Tibial artery (tissue), 4 donors: ENCODE measurements at regions not wholly inside any gene's neighbourhood (a gene's known extent, or its start where the extent isn't known, plus 50 kb on each side); places are given as distances from the start of the nearest gene placed in this dataset.

Experiments
- DNase-seq, 2 donors: peaks; one replicate each; pipeline ENCODE4 v3.0.0-alpha.2; 2019
- H3K27ac ChIP-seq, 2 donors: fragments of 200-600 bp; sonication (generic) in 1 of 2; 1 replicate in 1 of 2; 2 replicates in 1 of 2; pipeline ENCODE4 v1.5.1; 2018 to 2019; ENCODE audit warnings: mild to moderate bottlenecking in 1 of 2
- H3K27me3 ChIP-seq, 2 donors: fragments of 200-600 bp; sonication (generic) in 1 of 2; one replicate each; pipeline versions ENCODE4 v1.5.1 to v1.6.0; 2016 to 2019
- H3K36me3 ChIP-seq, 3 donors: fragments of 200-600 bp; sonication (generic) in 2 of 3; one replicate each; pipeline ENCODE4 v1.5.1; 2016 to 2019; ENCODE audit warnings: mild to moderate bottlenecking in 2 of 3
- H3K4me1 ChIP-seq, 4 donors: fragments of 200-600 bp; sonication (generic) in 2 of 4; 1 replicate in 3 of 4; 2 replicates in 1 of 4; pipeline ENCODE4 v1.5.1; 2016 to 2019
- H3K4me3 ChIP-seq, 2 donors: fragments of 200-600 bp; sonication (generic) in 1 of 2; 1 replicate in 1 of 2; 2 replicates in 1 of 2; pipeline ENCODE4 v1.5.1; 2018 to 2019; ENCODE audit warnings: mild to moderate bottlenecking in 2 of 2
- H3K9me3 ChIP-seq, 3 donors: fragments of 200-600 bp; sonication (generic) in 1 of 3; one replicate each; pipeline ENCODE4 v1.5.1; 2016 to 2019
- intact Hi-C: fragments of 100-400 bp; cut with DNase I; formaldehyde crosslinking; loops from one replicate; pipeline ENCODE4 v1.15.0; 2023; ENCODE audit warnings: low total_unique reads
- TF ChIP-seq, protein P1 (sequence below), 2 experiments: fragments of 200-600 bp in 1 of 2; fragments of 450-650 bp in 1 of 2; IDR thresholded peaks; one replicate each; pipeline ENCODE4 v1.5.1; 2017 to 2019; ENCODE audit warnings: antibody characterized with exemption in 2 of 2, mild to moderate bottlenecking in 1 of 2, moderate library complexity in 1 of 2

DNA sequence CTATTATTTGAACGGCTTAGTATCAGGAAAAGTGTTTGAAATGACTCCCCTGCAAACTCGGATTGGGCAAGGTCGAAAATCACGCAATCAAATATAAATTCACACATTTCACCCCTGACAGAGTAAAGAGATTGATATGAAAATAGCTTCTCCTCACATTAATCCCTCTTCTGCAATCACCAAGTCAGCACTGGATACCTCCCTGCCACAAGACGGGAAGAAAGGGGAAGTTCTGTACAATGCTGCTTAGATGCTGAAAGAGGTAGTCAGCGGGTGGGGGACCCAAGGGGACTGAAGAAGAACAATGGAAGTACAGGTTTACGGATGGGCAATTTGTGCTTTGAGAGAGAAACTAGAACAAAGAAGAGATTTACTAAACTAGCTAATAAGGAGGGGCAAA lies 72.0 kb upstream of the ANK3 start:
- Histone ChIP-seq H3K4me1 (no peaks in the 10 kb centered on the region), H3K9me3 (no peaks in the 10 kb centered on the region), H3K36me3 (no peaks in the 10 kb centered on the region), H3K27ac (no peak overlapping the region), H3K4me3 (no peak overlapping the region), H3K27me3 (no peaks in the 10 kb centered on the region)
- DNase-seq, result no peak
- intact Hi-C loops, result no loop called here
- TF ChIP-seq, protein P1, sequence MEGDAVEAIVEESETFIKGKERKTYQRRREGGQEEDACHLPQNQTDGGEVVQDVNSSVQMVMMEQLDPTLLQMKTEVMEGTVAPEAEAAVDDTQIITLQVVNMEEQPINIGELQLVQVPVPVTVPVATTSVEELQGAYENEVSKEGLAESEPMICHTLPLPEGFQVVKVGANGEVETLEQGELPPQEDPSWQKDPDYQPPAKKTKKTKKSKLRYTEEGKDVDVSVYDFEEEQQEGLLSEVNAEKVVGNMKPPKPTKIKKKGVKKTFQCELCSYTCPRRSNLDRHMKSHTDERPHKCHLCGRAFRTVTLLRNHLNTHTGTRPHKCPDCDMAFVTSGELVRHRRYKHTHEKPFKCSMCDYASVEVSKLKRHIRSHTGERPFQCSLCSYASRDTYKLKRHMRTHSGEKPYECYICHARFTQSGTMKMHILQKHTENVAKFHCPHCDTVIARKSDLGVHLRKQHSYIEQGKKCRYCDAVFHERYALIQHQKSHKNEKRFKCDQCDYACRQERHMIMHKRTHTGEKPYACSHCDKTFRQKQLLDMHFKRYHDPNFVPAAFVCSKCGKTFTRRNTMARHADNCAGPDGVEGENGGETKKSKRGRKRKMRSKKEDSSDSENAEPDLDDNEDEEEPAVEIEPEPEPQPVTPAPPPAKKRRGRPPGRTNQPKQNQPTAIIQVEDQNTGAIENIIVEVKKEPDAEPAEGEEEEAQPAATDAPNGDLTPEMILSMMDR (IDR thresholded peaks at IDR 0.05), result no peak

DNA sequence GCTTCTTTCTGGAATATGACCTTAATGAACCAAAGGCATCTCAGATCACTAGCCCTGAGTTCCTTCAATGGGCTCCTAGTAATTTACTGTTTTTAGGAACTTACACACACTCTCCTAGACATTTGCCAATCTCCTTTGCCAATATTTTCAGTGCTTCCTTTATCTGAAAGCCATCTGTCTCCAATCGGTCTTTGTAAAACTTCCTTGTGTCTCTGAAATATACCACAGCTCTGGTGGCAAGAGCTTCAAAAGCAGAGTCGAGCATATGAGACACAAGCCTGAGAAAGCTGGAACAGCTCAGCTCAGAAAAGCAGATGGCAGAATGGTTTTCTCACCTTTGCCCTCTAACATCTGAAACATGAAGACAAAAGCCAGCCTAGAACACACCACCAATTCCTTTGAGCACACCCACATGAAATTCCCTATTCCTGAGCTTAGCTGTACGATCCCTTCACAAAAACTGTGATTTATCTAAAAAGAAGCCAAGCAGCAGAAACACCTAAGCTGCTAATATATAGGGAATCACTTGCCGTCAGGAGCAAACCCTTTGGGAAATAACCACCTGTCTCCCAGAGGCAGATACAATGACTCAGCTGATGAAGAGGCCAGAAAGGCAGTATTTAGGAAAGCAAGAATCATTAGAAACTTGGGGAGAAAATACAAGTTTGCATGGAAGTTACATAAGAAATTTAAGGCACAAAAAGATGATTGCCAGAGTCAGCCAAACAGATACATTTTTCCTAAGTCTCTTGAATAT lies 70.2 kb upstream of the ANK3 start:
- no peak for DNase-seq
- Histone ChIP-seq H3K27ac (no peak overlapping the region), H3K27me3 (no peaks in the 10 kb centered on the region), H3K4me3 (no peak overlapping the region), H3K9me3 (no peaks in the 10 kb centered on the region), H3K36me3 (no peaks in the 10 kb centered on the region), H3K4me1 (no peaks in the 10 kb centered on the region)
- TF ChIP-seq, protein P1 (IDR thresholded peaks at IDR 0.05), result no peak
- intact Hi-C loops, result no loop called here

DNA sequence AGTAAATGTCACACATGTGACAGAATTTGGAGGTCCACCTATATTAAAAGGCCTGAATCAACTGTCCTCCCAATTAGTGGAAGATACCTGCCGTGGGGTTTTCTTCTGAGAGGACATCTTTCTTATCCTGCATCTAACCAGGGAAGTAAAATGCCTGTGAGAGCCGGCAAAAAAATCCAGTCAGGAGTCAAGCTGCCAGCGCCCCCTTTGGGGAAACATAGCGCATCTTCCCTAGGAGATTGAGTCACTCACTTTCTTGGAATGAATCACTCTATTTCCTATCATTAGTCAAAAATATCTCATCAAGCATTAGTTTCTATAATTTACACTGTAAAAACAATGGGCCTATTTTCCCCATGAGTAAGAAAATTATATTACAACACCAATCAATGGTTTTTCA lies 66.4 kb upstream of the ANK3 start:
- intact Hi-C loops, result no loop called here
- no peak overlapping the region for H3K4me3 ChIP-seq
- H3K4me1 ChIP-seq, result no peaks in the 10 kb centered on the region
- no peaks in the 10 kb centered on the region for H3K9me3 ChIP-seq
- no peaks in the 10 kb centered on the region for H3K27me3 ChIP-seq
- DNase-seq, result no peak
- no peaks in the 10 kb centered on the region for H3K36me3 ChIP-seq
- no peak overlapping the region for H3K27ac ChIP-seq
- TF ChIP-seq, protein P1 (IDR thresholded peaks at IDR 0.05), result no peak

DNA sequence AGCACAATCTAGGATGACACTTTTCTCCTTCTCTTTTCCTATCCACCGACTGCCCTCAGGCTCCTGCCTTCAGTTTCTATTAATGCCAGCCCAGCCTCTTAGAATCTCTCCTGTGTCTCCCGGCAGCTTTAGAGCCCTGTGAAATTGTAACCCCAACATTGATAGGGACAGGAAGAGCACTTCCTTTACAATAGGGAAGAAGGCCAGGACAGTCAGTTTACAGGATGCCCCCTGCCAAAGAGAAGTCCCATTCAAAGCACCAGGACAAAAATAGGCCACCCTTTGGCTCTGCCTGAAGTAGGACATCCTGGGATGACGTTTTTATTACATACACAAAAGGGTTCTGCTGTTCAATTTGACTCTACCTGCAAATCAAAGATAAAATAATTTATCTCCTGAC lies 64.7 kb upstream of the ANK3 start:
- no peak overlapping the region for H3K4me3 ChIP-seq
- no peak overlapping the region for H3K27ac ChIP-seq
- no peaks in the 10 kb centered on the region for H3K27me3 ChIP-seq
- TF ChIP-seq, protein P1 (IDR thresholded peaks at IDR 0.05), result no peak
- H3K9me3 ChIP-seq, result no peaks in the 10 kb centered on the region
- H3K4me1 ChIP-seq, result no peaks in the 10 kb centered on the region
- DNase-seq, result no peak
- H3K36me3 ChIP-seq, result no peaks in the 10 kb centered on the region
- intact Hi-C loops, result no loop called here

DNA sequence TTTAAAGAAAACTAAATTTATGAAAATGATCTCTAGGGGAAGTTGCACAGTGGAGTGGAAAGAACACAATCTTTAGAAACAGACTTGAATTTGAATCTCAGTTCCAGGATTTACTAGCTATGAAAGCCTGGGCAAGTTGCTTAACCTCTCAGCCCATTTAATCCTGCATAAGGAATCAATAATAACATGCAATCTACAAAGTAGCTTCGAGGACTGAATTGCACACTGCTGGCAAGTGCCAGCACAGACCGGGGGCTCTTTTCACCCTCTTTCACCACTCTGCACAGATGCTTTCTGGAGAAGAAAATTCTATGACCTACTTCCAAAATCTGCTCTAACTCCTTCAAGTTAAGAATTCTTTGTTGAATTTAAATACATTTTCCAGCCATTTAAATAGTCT lies 63.4 kb upstream of the ANK3 start:
- intact Hi-C loops, result no loop called here
- DNase-seq, result no peak
- Histone ChIP-seq H3K4me3 (no peak overlapping the region), H3K9me3 (no peaks in the 10 kb centered on the region), H3K27me3 (no peaks in the 10 kb centered on the region), H3K36me3 (no peaks in the 10 kb centered on the region), H3K27ac (no peak overlapping the region), H3K4me1 (peaks cover 0 to 6% (median 0%) of the 10 kb centered on the region in 4 donors)
- TF ChIP-seq, protein P1 (IDR thresholded peaks at IDR 0.05), result no peak
